Adrenal gland (tissue), 5 donors: ENCODE measurements at regions not wholly inside any gene's neighbourhood (a gene's known extent, or its start where the extent isn't known, plus 50 kb on each side); places are given as distances from the start of the nearest gene placed in this dataset.

ENCODE experiments used
- CTCF ChIP-seq, 6 experiments: fragments of 450-650 bp in 4 of 6; fragments of 200-600 bp in 2 of 6; sonication (generic) in 1 of 6; IDR thresholded peaks; 1 replicate in 5 of 6; 2 replicates in 1 of 6; pipeline versions ENCODE4 v1.5.1 to v1.8.0; 2016 to 2021; ENCODE audit warnings: antibody characterized with exemption in 6 of 6, mild to moderate bottlenecking in 2 of 6, moderate library complexity in 1 of 6
- POLR2A ChIP-seq, 2 donors: fragments of 450-650 bp; IDR thresholded peaks; one replicate each; pipeline ENCODE4 v1.6.1; 2017; ENCODE audit warnings: antibody characterized with exemption in 2 of 2, mild to moderate bottlenecking in 2 of 2, moderate library complexity in 1 of 2
- donor health status: DM: no; HTN: no; CAD: no.

GRCh38 chr9:7403028-7403389 is 396.6 kb downstream of the DMAC1 start:
- no peak for TF ChIP-seq CTCF (IDR thresholded peaks at IDR 0.05)
- no peak for TF ChIP-seq POLR2A (IDR thresholded peaks at IDR 0.05)
